ENCODE measurements at regions not wholly inside any gene's neighbourhood (a gene's known extent, or its start where the extent isn't known, plus 50 kb on each side); places are given as distances from the start of the nearest gene placed in this dataset.

DNA sequence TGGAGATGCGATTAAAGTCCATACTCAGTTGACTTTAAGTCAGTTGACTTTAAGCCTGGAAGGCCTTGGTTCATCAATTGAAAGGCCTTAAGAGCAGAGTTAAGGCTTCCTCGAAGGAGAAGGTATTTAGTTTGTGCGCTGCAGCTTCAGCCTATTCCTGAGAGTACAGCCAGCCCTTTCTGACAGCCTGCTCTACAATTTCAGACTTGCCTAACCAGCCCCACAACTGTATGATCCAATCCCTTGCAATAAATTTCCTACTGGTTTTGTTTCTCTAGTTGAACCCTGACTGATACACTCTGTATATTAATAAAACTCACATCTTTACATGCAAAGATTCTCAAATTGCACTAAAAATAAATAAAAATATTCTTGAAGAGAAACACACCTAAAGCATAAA is 66.1 kb upstream of the RORA start:
- no peak for ATAC-seq (replicated peaks in 1 of 2)
- no peaks in the 10 kb centered on the region for H3K36me3 Mint-ChIP-seq (ENCODE audit: insufficient read depth in 2 of 2)
- DNase-seq: no peak
- H3K4me1 Mint-ChIP-seq (ENCODE audit: low read depth): no peaks in the 10 kb centered on the region
- H3K27ac Mint-ChIP-seq: no peak overlapping the region
- peaks cover 3% of the 10 kb centered on the region in 2 donors for H3K9me3 Mint-ChIP-seq
- H3K27me3 Mint-ChIP-seq (ENCODE audit: low read depth): peaks cover 25% of the 10 kb centered on the region
- H3K4me3 Mint-ChIP-seq: no peak overlapping the region

DNA sequence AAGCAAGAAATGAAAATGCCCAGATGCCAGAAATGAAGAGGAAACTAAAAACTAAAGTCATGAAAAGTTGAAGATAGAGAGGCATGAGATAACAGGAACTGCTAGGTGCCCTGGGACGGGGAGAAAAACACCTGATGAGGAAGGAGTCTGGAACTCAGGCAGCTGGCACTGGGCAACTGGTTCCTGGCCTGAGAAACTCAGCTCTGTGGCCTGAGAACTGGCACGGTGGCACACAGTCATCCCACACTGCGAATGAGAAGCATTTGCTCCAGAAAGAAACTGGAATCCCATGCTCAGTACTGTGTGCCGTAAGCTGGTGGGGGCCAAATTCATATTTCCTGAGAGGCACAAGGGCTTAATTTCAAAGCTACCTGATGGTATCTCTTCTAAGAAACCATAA is 53.6 kb upstream of the RORA start:
- Mint-ChIP-seq H3K27ac (no peak overlapping the region), H3K36me3 (ENCODE audit: insufficient read depth in 2 of 2) (no peaks in the 10 kb centered on the region), H3K4me1 (ENCODE audit: low read depth) (no peaks in the 10 kb centered on the region), H3K27me3 (ENCODE audit: low read depth) (peaks cover 28% of the 10 kb centered on the region), H3K9me3 (no peaks in the 10 kb centered on the region), H3K4me3 (no peak overlapping the region)
- ATAC-seq (replicated peaks in 1 of 2) (no peak), DNase-seq (no peak)

DNA sequence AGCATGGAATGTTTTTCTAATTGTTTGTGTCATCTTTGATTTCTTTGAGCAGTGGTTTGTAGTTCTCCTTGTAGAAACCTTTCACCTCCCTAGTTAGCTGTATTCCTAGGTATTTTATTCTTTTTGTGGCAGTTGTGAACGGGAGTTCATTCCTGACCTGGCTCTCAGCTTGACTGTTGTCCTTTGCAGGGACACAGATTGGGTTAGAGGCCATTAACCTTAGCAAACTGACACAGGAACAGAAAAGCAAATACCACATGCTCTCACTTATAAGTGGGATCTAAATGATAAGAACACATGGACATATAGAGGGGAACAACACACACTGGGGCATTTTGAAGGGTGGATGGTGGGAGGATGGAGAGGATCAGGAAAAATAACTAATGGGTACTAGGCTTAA is 52.2 kb upstream of the RORA start:
- DNase-seq: no peak
- ATAC-seq (replicated peaks in 1 of 2): no peak
- Mint-ChIP-seq H3K9me3 (no peaks in the 10 kb centered on the region), H3K36me3 (ENCODE audit: insufficient read depth in 2 of 2) (no peaks in the 10 kb centered on the region), H3K4me3 (no peak overlapping the region), H3K27me3 (ENCODE audit: low read depth) (peaks cover 28% of the 10 kb centered on the region), H3K4me1 (ENCODE audit: low read depth) (no peaks in the 10 kb centered on the region), H3K27ac (no peak overlapping the region)
